CD4-positive, alpha-beta T cell (primary cell): ENCODE measurements at regions not wholly inside any gene's neighbourhood (a gene's known extent, or its start where the extent isn't known, plus 50 kb on each side); places are given as distances from the start of the nearest gene placed in this dataset.
"Not testable (repeated sequence)": the region's sequence is repeated elsewhere in the genome, so short reads cannot be mapped to it uniquely, and the experiment has no call there.

Experiments used
- ATAC-seq: fragments of 200-7000 bp; cut with Tn5 transposase; one replicate; pipeline ENCODE4 v1.10.0; 2022; ENCODE audit warnings: mild to moderate bottlenecking; ENCODE audit not compliant: poor library complexity
- CTCF ChIA-PET: fragments of 350-600 bp; sonication (Branson Sonifier 250); formaldehyde crosslinking; loops from one replicate; lab custom pipeline; 2021; ENCODE audit warnings: antibody characterized with exemption, inconsistent platforms; lab: Charles Lee
- POLR2A ChIA-PET: fragments of 350-600 bp; sonication (Branson Sonifier 250); formaldehyde crosslinking; loops from one replicate; lab custom pipeline; 2021; ENCODE audit warnings: antibody characterized with exemption, inconsistent platforms; lab: Charles Lee
- DNase-seq, 14 experiments: peaks; one replicate each; pipeline ENCODE4 v3.0.0-alpha.2; 2013 to 2020; ENCODE audit warnings: mixed read lengths in 2 of 14
- H3K27ac ChIP-seq, 2 donors: one replicate each; pipeline versions ENCODE4 v1.5.1 to v1.7.0; 2013; ENCODE audit warnings: low read length in 2 of 2, low read depth in 1 of 2, mild to moderate bottlenecking in 1 of 2
- H3K27me3 ChIP-seq, 2 experiments: 1 replicate in 1 of 2; 2 replicates in 1 of 2; pipeline versions ENCODE4 v1.6.1 to v1.7.0; 2013; ENCODE audit warnings: low read length in 2 of 2, control low read depth in 1 of 2, mild to moderate bottlenecking in 1 of 2, moderate library complexity in 1 of 2; ENCODE audit not compliant: insufficient read depth in 2 of 2, control insufficient read depth in 1 of 2
- H3K36me3 ChIP-seq: one replicate; pipeline ENCODE4 v1.6.1; 2013; ENCODE audit warnings: low read length, control low read depth; ENCODE audit not compliant: insufficient read depth
- H3K4me1 ChIP-seq: one replicate; pipeline ENCODE4 v1.6.1; 2013; ENCODE audit warnings: low read length, control low read depth; ENCODE audit not compliant: insufficient read depth
- H3K4me3 ChIP-seq: one replicate; pipeline ENCODE4 v1.5.1; 2013; ENCODE audit warnings: mild to moderate bottlenecking, low read length, moderate library complexity
- H3K9me3 ChIP-seq, 2 experiments: 1 replicate in 1 of 2; 2 replicates in 1 of 2; pipeline versions ENCODE4 v1.6.1 to v1.7.0; 2013; ENCODE audit warnings: low read length in 2 of 2, mild to moderate bottlenecking in 2 of 2, control low read depth in 1 of 2, moderate library complexity in 1 of 2; ENCODE audit not compliant: control insufficient read depth in 1 of 2, insufficient read depth in 1 of 2
- H3K27ac Mint-ChIP-seq: one replicate; pipeline ENCODE4 v1.8.0; 2020; ENCODE audit warnings: mixed read lengths
- H3K27me3 Mint-ChIP-seq: one replicate; pipeline ENCODE4 v1.8.0; 2021; ENCODE audit warnings: mixed read lengths
- H3K36me3 Mint-ChIP-seq: one replicate; pipeline ENCODE4 v1.8.0; 2021; ENCODE audit warnings: low read depth, mixed read lengths
- H3K4me1 Mint-ChIP-seq: one replicate; pipeline ENCODE4 v1.8.0; 2021; ENCODE audit warnings: low read depth, mixed read lengths
- H3K4me3 Mint-ChIP-seq: one replicate; pipeline ENCODE4 v1.8.0; 2020; ENCODE audit warnings: mild to moderate bottlenecking, mixed read lengths
- H3K9me3 Mint-ChIP-seq: one replicate; pipeline ENCODE4 v1.8.0; 2020; ENCODE audit warnings: mixed read lengths
- CTCF ChIP-seq: fragments of 200-600 bp; IDR thresholded peaks from one replicate; pipeline ENCODE4 v1.8.0; 2022; ENCODE audit warnings: antibody characterized with exemption, mild to moderate bottlenecking
- intact Hi-C, 2 experiments: fragments of 100-400 bp; cut with DNase I in 1 of 2; cut with micrococcal nuclease in 1 of 2; formaldehyde crosslinking; loops; one replicate each; pipeline versions ENCODE4 v1.15.1 to v1.9.0; 2023 to 2025; cut with DNase I, micrococcal nuclease

GRCh38 chr21:27954543-27955165 is 987.8 kb upstream of the ADAMTS5 start:
- ATAC-seq, result no peak
- no peaks in the 10 kb centered on the region for H3K9me3 Mint-ChIP-seq

DNA sequence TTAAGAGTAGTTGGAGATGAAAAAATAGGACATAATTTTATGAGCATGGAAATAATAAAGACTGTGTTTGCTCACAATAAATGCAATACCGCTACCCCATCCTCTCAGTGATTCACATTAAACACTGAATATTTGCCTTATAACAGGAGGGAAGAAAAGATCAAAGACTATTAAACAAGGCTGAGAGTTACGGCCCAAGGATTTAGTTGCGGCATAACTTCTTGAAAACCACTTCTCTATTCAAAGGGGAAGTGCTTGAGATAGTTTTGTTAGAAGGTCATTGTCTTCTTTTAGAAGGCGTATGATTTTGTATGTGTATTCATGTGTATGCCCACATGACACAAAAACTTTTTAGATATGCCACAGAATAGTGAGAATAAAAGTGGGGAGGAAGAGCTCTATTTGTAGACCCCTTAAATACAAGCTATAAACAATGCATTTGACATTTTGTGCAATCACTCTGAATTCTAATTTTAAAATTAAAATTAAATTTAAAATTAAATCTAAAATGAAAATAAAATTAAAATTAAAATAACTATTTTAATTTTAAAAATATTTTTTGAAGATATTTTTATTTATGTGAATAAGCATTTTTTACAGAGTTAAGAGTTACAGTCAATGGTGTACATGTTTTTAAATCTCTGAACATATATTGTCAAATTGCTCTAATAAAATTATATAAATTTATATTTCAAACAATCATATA is 986.6 kb upstream of the ADAMTS5 start:
- POLR2A ChIA-PET, result no interaction called here

More at GRCh38 chr21:27954543-27955165, 987.8 kb upstream of the ADAMTS5 start:
- Mint-ChIP-seq H3K4me1 (no peaks in the 10 kb centered on the region), H3K4me3 (no peak overlapping the region), H3K27ac (no peak overlapping the region), H3K27me3 (no peaks in the 10 kb centered on the region), H3K36me3 (no peaks in the 10 kb centered on the region)
- DNase-seq, result no peak
- Histone ChIP-seq H3K36me3 (no peaks in the 10 kb centered on the region), H3K4me1 (no peaks in the 10 kb centered on the region), H3K9me3 (no peaks in the 10 kb centered on the region), H3K27ac (no peak overlapping the region), H3K27me3 (no peaks in the 10 kb centered on the region), H3K4me3 (no peak overlapping the region)
- no peak for TF ChIP-seq CTCF
- CTCF ChIA-PET, result no interaction called here
- POLR2A ChIA-PET, result no interaction called here
- intact Hi-C loops, result no loop called here

GRCh38 chr21:27949093-27949492 is 982.2 kb upstream of the ADAMTS5 start:
- POLR2A ChIA-PET, DNase-seq, CTCF ChIA-PET, H3K27me3 Mint-ChIP-seq, H3K9me3 ChIP-seq, H3K27ac Mint-ChIP-seq, intact Hi-C loops, H3K36me3 Mint-ChIP-seq, H3K4me3 Mint-ChIP-seq, H3K4me1 ChIP-seq, H3K9me3 Mint-ChIP-seq, ATAC-seq, H3K4me1 Mint-ChIP-seq, H3K4me3 ChIP-seq, H3K36me3 ChIP-seq, H3K27me3 ChIP-seq, H3K27ac ChIP-seq: not testable (repeated sequence)

More for the DNA sequence above, 986.6 kb upstream of the ADAMTS5 start:
- Histone ChIP-seq H3K4me3 (no peak overlapping the region), H3K36me3 (no peaks in the 10 kb centered on the region), H3K27ac (no peak overlapping the region), H3K4me1 (no peaks in the 10 kb centered on the region), H3K27me3 (no peaks in the 10 kb centered on the region), H3K9me3 (no peaks in the 10 kb centered on the region)
- DNase-seq (no peak), ATAC-seq (no peak)
- Mint-ChIP-seq H3K27me3 (no peaks in the 10 kb centered on the region), H3K4me1 (no peaks in the 10 kb centered on the region), H3K4me3 (no peak overlapping the region), H3K9me3 (no peaks in the 10 kb centered on the region), H3K27ac (no peak overlapping the region), H3K36me3 (no peaks in the 10 kb centered on the region)
- no peak for TF ChIP-seq CTCF
- intact Hi-C loops, result no loop called here
- CTCF ChIA-PET, result no interaction called here

DNA sequence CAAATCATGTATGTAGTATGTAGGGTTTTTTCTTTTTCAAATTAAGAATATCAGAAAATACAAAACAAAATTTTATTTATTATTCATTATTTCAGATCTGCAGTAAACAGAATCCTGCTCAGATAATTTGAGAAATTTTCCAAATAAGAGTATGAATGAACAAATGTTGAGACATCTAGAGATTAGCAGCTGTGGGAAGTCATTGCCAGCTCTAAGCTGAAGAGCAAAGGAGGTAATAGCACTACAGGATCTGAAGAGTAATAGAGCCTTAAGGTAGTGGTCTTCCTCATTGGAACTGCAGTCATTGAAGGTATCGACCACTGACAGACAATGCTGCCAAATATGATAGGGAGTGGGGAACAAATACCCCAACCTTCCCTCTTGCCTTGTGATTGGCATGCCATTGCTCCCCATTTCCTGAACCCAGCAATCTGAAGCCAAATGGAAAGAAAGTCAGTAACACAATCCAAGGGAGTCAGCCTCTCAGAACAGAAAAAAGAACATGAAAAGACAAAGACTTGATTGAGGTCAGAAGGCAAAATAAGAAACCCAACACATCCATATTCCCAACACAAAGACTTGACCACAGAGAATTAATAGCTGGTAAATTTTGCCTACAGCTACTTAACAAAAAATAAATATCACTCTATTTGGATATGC is 963.4 kb upstream of the ADAMTS5 start:
- H3K27ac Mint-ChIP-seq, H3K4me1 Mint-ChIP-seq, H3K36me3 ChIP-seq, H3K4me3 ChIP-seq, CTCF ChIA-PET, H3K27ac ChIP-seq, H3K4me1 ChIP-seq, intact Hi-C loops, DNase-seq, H3K27me3 Mint-ChIP-seq, H3K36me3 Mint-ChIP-seq, ATAC-seq, H3K27me3 ChIP-seq, H3K4me3 Mint-ChIP-seq, H3K9me3 ChIP-seq, H3K9me3 Mint-ChIP-seq, POLR2A ChIA-PET: not testable (repeated sequence)

GRCh38 chr21:27929179-27929578 is 962.3 kb upstream of the ADAMTS5 start:
- H3K36me3 ChIP-seq, H3K4me3 Mint-ChIP-seq, DNase-seq, H3K27ac Mint-ChIP-seq, intact Hi-C loops, H3K4me3 ChIP-seq, H3K36me3 Mint-ChIP-seq, H3K9me3 ChIP-seq, H3K4me1 Mint-ChIP-seq, H3K27me3 Mint-ChIP-seq, H3K4me1 ChIP-seq, ATAC-seq, H3K9me3 Mint-ChIP-seq, POLR2A ChIA-PET, H3K27me3 ChIP-seq, H3K27ac ChIP-seq, CTCF ChIA-PET: not testable (repeated sequence)
